ENCODE measurements at regions not wholly inside any gene's neighbourhood (a gene's known extent, or its start where the extent isn't known, plus 50 kb on each side); places are given as distances from the start of the nearest gene placed in this dataset.

- Histone ChIP-seq H3K27me3 (no peaks in the 10 kb centered on the region), H3K9me3 (no peaks in the 10 kb centered on the region), H3K4me1 (no peaks in the 10 kb centered on the region), H3K4me3 (replicated peaks in 1 of 3) (no peak overlapping the region), H3K36me3 (no peaks in the 10 kb centered on the region), H3K27ac (no peak overlapping the region)
- WGBS, 2 donors, result 81 to 83% methylated on average over 5 of the region's 5 CpGs
- TF ChIP-seq CTCF (IDR thresholded peaks at IDR 0.05) (no peak), POLR2A (IDR thresholded peaks at IDR 0.05) (no peak)
- intact Hi-C loops (cut with DNase I), result no loop called here
- no peak for DNase-seq
Observed at GRCh38 chr14:66244834-66245233, 241.3 kb upstream of the CCDC196 start.

GRCh38 chr14:66247662-66248193 lies 238.4 kb upstream of the CCDC196 start:
- H3K36me3 ChIP-seq, result no peaks in the 10 kb centered on the region
- no peaks in the 10 kb centered on the region for H3K4me1 ChIP-seq
- H3K9me3 ChIP-seq, result no peaks in the 10 kb centered on the region
- DNase-seq, result no peak
- no peak overlapping the region for H3K4me3 ChIP-seq (replicated peaks in 1 of 3)
- H3K27ac ChIP-seq, result no peak overlapping the region
- TF ChIP-seq CTCF (IDR thresholded peaks at IDR 0.05), result no peak
- TF ChIP-seq POLR2A (IDR thresholded peaks at IDR 0.05), result no peak
- intact Hi-C loops (cut with DNase I), result no loop called here
- WGBS, 2 donors, result 64 to 68% methylated on average over 4 of the region's 4 CpGs
- H3K27me3 ChIP-seq, result no peaks in the 10 kb centered on the region

GRCh38 chr14:66248256-66248655 lies 237.9 kb upstream of the CCDC196 start:
- Histone ChIP-seq H3K36me3 (no peaks in the 10 kb centered on the region), H3K27ac (no peak overlapping the region), H3K27me3 (no peaks in the 10 kb centered on the region), H3K4me3 (replicated peaks in 1 of 3) (no peak overlapping the region), H3K9me3 (no peaks in the 10 kb centered on the region), H3K4me1 (no peaks in the 10 kb centered on the region)
- 24 to 44% methylated on average over 2 of the region's 2 CpGs for WGBS, 2 donors
- intact Hi-C loops (cut with DNase I), result no loop called here
- no peak for DNase-seq
- no peak for TF ChIP-seq POLR2A (IDR thresholded peaks at IDR 0.05)
- no peak for TF ChIP-seq CTCF (IDR thresholded peaks at IDR 0.05)

GRCh38 chr14:66249544-66249943 lies 236.6 kb upstream of the CCDC196 start:
- H3K27me3 ChIP-seq, result no peaks in the 10 kb centered on the region
- intact Hi-C loops (cut with DNase I), result no loop called here
- H3K36me3 ChIP-seq, result no peaks in the 10 kb centered on the region
- no peak for DNase-seq
- WGBS, 2 donors, result 92 to 95% methylated on average over 3 of the region's 3 CpGs
- TF ChIP-seq CTCF (IDR thresholded peaks at IDR 0.05) (no peak), POLR2A (IDR thresholded peaks at IDR 0.05) (no peak)
- H3K4me1 ChIP-seq, result no peaks in the 10 kb centered on the region
- no peaks in the 10 kb centered on the region for H3K9me3 ChIP-seq
- H3K27ac ChIP-seq, result no peak overlapping the region
- H3K4me3 ChIP-seq (replicated peaks in 1 of 3), result no peak overlapping the region

GRCh38 chr14:66254038-66254437 lies 232.1 kb upstream of the CCDC196 start:
- H3K27ac ChIP-seq, result no peak overlapping the region
- DNase-seq, result no peak
- H3K36me3 ChIP-seq, result no peaks in the 10 kb centered on the region
- no peak overlapping the region for H3K4me3 ChIP-seq (replicated peaks in 1 of 3)
- no peak for TF ChIP-seq POLR2A (IDR thresholded peaks at IDR 0.05)
- no peak for TF ChIP-seq CTCF (IDR thresholded peaks at IDR 0.05)
- intact Hi-C loops (cut with DNase I), result no loop called here
- no peaks in the 10 kb centered on the region for H3K27me3 ChIP-seq
- H3K9me3 ChIP-seq, result no peaks in the 10 kb centered on the region
- H3K4me1 ChIP-seq, result no peaks in the 10 kb centered on the region
- WGBS, 2 donors, result 67 to 81% methylated on average over 3 of the region's 3 CpGs

All from thyroid gland (tissue), 4 donors.